Tibial nerve (tissue), 4 donors: ENCODE measurements at regions not wholly inside any gene's neighbourhood (a gene's known extent, or its start where the extent isn't known, plus 50 kb on each side); places are given as distances from the start of the nearest gene placed in this dataset.
"Not testable (repeated sequence)": the region's sequence is repeated elsewhere in the genome, so short reads cannot be mapped to it uniquely, and the experiment has no call there.

Source experiments
- DNase-seq, 2 donors: peaks; one replicate each; pipeline ENCODE4 v3.0.0-alpha.2; 2019; ENCODE audit warnings: low spot score in 2 of 2
- H3K27ac ChIP-seq, 4 donors: fragments of 200-600 bp; sonication (generic) in 3 of 4; one replicate each; pipeline ENCODE4 v1.5.1; 2017 to 2019; ENCODE audit warnings: mild to moderate bottlenecking in 1 of 4
- H3K27me3 ChIP-seq, 2 donors: fragments of 200-600 bp; sonication (generic) in 1 of 2; one replicate each; pipeline versions ENCODE4 v1.5.1 to v1.6.0; 2017 to 2019
- H3K36me3 ChIP-seq, 3 donors: fragments of 200-600 bp; sonication (generic); one replicate each; pipeline ENCODE4 v1.5.1; 2018 to 2019
- H3K4me1 ChIP-seq, 4 donors: fragments of 200-600 bp; sonication (generic) in 3 of 4; one replicate each; pipeline ENCODE4 v1.5.1; 2017 to 2019
- H3K4me3 ChIP-seq, 4 donors: fragments of 200-600 bp; sonication (generic) in 3 of 4; one replicate each; pipeline ENCODE4 v1.5.1; 2017 to 2019; ENCODE audit warnings: mild to moderate bottlenecking in 1 of 4, moderate library complexity in 1 of 4
- H3K9me3 ChIP-seq, 4 donors: fragments of 200-600 bp; sonication (generic) in 3 of 4; one replicate each; pipeline ENCODE4 v1.5.1; 2017 to 2019
- EP300 ChIP-seq, 2 donors: sonication (generic); formaldehyde crosslinking; IDR thresholded peaks; one replicate each; pipeline ENCODE4 v1.6.1; 2017; ENCODE audit warnings: antibody characterized with exemption in 2 of 2, mild to moderate bottlenecking in 1 of 2
- POLR2A ChIP-seq, 2 donors: fragments of 450-650 bp; IDR thresholded peaks; one replicate each; pipeline ENCODE4 v1.6.1; 2017; ENCODE audit warnings: antibody characterized with exemption in 2 of 2, mild to moderate bottlenecking in 2 of 2, moderate library complexity in 2 of 2
- WGBS, 2 donors: methylation state at CpG; one replicate each; pipeline ENCODE4 v1.1.5; 2018; 5-methylcytosine and 5-hydroxymethylcytosine counted together
- TF ChIP-seq, protein P1 (sequence below), 5 experiments: fragments of 200-600 bp in 3 of 5; fragments of 450-650 bp in 2 of 5; sonication (generic) in 3 of 5; IDR thresholded peaks; one replicate each; pipeline ENCODE4 v1.5.1; 2016 to 2019; ENCODE audit warnings: antibody characterized with exemption in 5 of 5, mild to moderate bottlenecking in 3 of 5, moderate library complexity in 2 of 5

GRCh38 chr2:187775651-187776050, 221.4 kb upstream of the TFPI start:
- Histone ChIP-seq H3K4me3 (no peak overlapping the region), H3K9me3 (no peaks in the 10 kb centered on the region), H3K36me3 (no peaks in the 10 kb centered on the region), H3K4me1 (no peaks in the 10 kb centered on the region), H3K27ac (no peak overlapping the region), H3K27me3 (no peaks in the 10 kb centered on the region)
- DNase-seq, result no peak
- TF ChIP-seq POLR2A (IDR thresholded peaks at IDR 0.05) (no peak), EP300 (IDR thresholded peaks at IDR 0.05) (no peak)
- TF ChIP-seq, protein P1, sequence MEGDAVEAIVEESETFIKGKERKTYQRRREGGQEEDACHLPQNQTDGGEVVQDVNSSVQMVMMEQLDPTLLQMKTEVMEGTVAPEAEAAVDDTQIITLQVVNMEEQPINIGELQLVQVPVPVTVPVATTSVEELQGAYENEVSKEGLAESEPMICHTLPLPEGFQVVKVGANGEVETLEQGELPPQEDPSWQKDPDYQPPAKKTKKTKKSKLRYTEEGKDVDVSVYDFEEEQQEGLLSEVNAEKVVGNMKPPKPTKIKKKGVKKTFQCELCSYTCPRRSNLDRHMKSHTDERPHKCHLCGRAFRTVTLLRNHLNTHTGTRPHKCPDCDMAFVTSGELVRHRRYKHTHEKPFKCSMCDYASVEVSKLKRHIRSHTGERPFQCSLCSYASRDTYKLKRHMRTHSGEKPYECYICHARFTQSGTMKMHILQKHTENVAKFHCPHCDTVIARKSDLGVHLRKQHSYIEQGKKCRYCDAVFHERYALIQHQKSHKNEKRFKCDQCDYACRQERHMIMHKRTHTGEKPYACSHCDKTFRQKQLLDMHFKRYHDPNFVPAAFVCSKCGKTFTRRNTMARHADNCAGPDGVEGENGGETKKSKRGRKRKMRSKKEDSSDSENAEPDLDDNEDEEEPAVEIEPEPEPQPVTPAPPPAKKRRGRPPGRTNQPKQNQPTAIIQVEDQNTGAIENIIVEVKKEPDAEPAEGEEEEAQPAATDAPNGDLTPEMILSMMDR (IDR thresholded peaks at IDR 0.05), result no peak
- WGBS, 2 donors, result 82 to 92% methylated on average over 1 of the region's 1 CpG

- TF ChIP-seq, protein P1 (IDR thresholded peaks at IDR 0.05), result no peak
- no peak for TF ChIP-seq EP300 (IDR thresholded peaks at IDR 0.05)
- TF ChIP-seq POLR2A (IDR thresholded peaks at IDR 0.05), result no peak
- H3K36me3 ChIP-seq, result no peaks in the 10 kb centered on the region
- H3K27ac ChIP-seq, result no peak overlapping the region
- no peak for DNase-seq
- peaks cover 0 to 4% (median 0%) of the 10 kb centered on the region in 4 donors for H3K9me3 ChIP-seq
- H3K4me3 ChIP-seq, result no peak overlapping the region
- no peaks in the 10 kb centered on the region for H3K27me3 ChIP-seq
- H3K4me1 ChIP-seq, result no peaks in the 10 kb centered on the region
These were observed 228.1 kb upstream of the TFPI start for GRCh38 chr2:187782301-187782700.

- peaks cover 0 to 6% (median 0%) of the 10 kb centered on the region in 4 donors for H3K9me3 ChIP-seq
- H3K36me3 ChIP-seq, result no peaks in the 10 kb centered on the region
- no peaks in the 10 kb centered on the region for H3K4me1 ChIP-seq
- no peak for TF ChIP-seq EP300 (IDR thresholded peaks at IDR 0.05)
- TF ChIP-seq, protein P1 (IDR thresholded peaks at IDR 0.05), result no peak
- no peak for TF ChIP-seq POLR2A (IDR thresholded peaks at IDR 0.05)
- H3K27ac ChIP-seq, result no peak overlapping the region
- H3K4me3 ChIP-seq, result no peak overlapping the region
- DNase-seq, result no peak
- 87 to 95% methylated on average over 1 of the region's 1 CpG for WGBS, 2 donors
- no peaks in the 10 kb centered on the region for H3K27me3 ChIP-seq
These were observed 229.2 kb upstream of the TFPI start for GRCh38 chr2:187783446-187783845.

- H3K9me3 ChIP-seq, H3K27me3 ChIP-seq, H3K27ac ChIP-seq, H3K4me1 ChIP-seq, H3K4me3 ChIP-seq, DNase-seq, H3K36me3 ChIP-seq: not testable (repeated sequence)
- WGBS, 2 donors, result 60 to 63% methylated on average over 3 of the region's 3 CpGs
These were observed 229.9 kb upstream of the TFPI start for GRCh38 chr2:187784138-187784537.

- Histone ChIP-seq H3K9me3 (peaks cover 0 to 29% (median 8%) of the 10 kb centered on the region in 4 donors), H3K27me3 (no peaks in the 10 kb centered on the region), H3K36me3 (no peaks in the 10 kb centered on the region), H3K4me1 (no peaks in the 10 kb centered on the region), H3K27ac (no peak overlapping the region), H3K4me3 (no peak overlapping the region)
- 96 to 97% methylated on average over 5 of the region's 5 CpGs for WGBS, 2 donors
- no peak for TF ChIP-seq EP300 (IDR thresholded peaks at IDR 0.05)
- TF ChIP-seq, protein P1 (IDR thresholded peaks at IDR 0.05), result no peak
- no peak for TF ChIP-seq POLR2A (IDR thresholded peaks at IDR 0.05)
- DNase-seq, result no peak
These were observed 245.4 kb upstream of the TFPI start for GRCh38 chr2:187799601-187800000.

DNA sequence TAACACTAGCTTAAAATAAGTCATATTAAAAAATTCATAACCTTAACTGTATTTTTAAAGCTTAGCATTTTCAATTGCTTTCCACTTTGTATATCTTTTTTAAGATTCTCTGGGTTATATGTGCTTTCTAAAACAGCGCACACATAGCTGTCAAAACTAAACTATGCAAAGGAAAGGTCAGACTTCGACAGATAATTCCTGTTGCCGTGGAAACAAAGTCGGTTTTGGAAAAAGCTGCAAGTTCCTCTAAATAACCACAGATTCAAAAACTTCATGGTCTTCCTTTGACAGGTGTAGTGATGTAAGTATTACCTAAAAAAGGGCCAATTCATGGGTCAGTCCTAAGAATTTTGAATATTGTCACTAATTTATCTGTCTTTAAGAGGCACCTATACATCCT, 249.6 kb upstream of the TFPI start:
- Histone ChIP-seq H3K4me3 (no peak overlapping the region), H3K27me3 (no peaks in the 10 kb centered on the region), H3K4me1 (no peaks in the 10 kb centered on the region), H3K9me3 (peaks cover 0 to 11% (median 2%) of the 10 kb centered on the region in 4 donors), H3K27ac (no peak overlapping the region), H3K36me3 (no peaks in the 10 kb centered on the region)
- WGBS, 2 donors, result 84 to 85% methylated on average over 4 of the region's 4 CpGs
- no peak for DNase-seq
- TF ChIP-seq EP300 (IDR thresholded peaks at IDR 0.05) (no peak), POLR2A (IDR thresholded peaks at IDR 0.05) (no peak)
- TF ChIP-seq, protein P1 (IDR thresholded peaks at IDR 0.05), result no peak
